H1 (cell line): ENCODE measurements at regions not wholly inside any gene's neighbourhood (a gene's known extent, or its start where the extent isn't known, plus 50 kb on each side); places are given as distances from the start of the nearest gene placed in this dataset.

ENCODE experiments used
- CTCF ChIA-PET: fragments of 300-600 bp; sonication (Branson Sonifier 250); formaldehyde crosslinking; loops from one replicate; lab custom pipeline; 2021; ENCODE audit not compliant: partially characterized antibody; lab: Charles Lee
- POLR2A ChIA-PET: fragments of 300-600 bp; sonication (Branson Sonifier 250); formaldehyde crosslinking; loops from one replicate; lab custom pipeline; 2021; ENCODE audit warnings: inconsistent platforms; ENCODE audit not compliant: partially characterized antibody; lab: Charles Lee
- DNase-seq, 2 experiments: peaks; one replicate each; pipeline versions ENCODE4 v3.0.0 to v3.0.0-alpha.2; 2010 to 2022; ENCODE audit warnings: low spot score in 2 of 2, low read depth in 1 of 2, mixed read lengths in 1 of 2
- FAIRE-seq: peaks from 2 replicates; lab custom pipeline; 2011; peaks lifted over from hg19 to GRCh38; lab: Jason Lieb, UNC
- H2AFZ ChIP-seq: 2 replicates; pipeline ENCODE4 v1.8.1; 2012; ENCODE audit warnings: low read length, inconsistent platforms
- H2AK5ac ChIP-seq: 2 replicates; pipeline ENCODE4 v1.6.1; 2013; ENCODE audit warnings: low read depth, low read length
- H2BK120ac ChIP-seq: replicated peaks from 2 replicates; pipeline ENCODE3; 2013; ENCODE audit warnings: low read depth, low read length, inconsistent platforms
- H2BK12ac ChIP-seq: 2 replicates; pipeline ENCODE4 v1.6.1; 2013; ENCODE audit warnings: low read depth, low read length
- H2BK15ac ChIP-seq: 2 replicates; pipeline ENCODE4 v1.6.1; 2013; ENCODE audit warnings: low read length
- H2BK20ac ChIP-seq: 2 replicates; pipeline ENCODE4 v1.6.1; 2013; ENCODE audit warnings: low read length
- H2BK5ac ChIP-seq: 2 replicates; pipeline ENCODE4 v1.6.1; 2013; ENCODE audit warnings: low read depth, low read length
- H3K14ac ChIP-seq: 2 replicates; pipeline ENCODE4 v1.6.1; 2013; ENCODE audit warnings: inconsistent platforms; ENCODE audit not compliant: insufficient read length
- H3K18ac ChIP-seq: 2 replicates; pipeline ENCODE4 v1.6.1; 2013; ENCODE audit warnings: low read length; ENCODE audit errors: extremely low read depth
- H3K23ac ChIP-seq: 2 replicates; pipeline ENCODE4 v1.6.1; 2013; ENCODE audit warnings: inconsistent platforms; ENCODE audit not compliant: insufficient read length
- H3K23me2 ChIP-seq: 2 replicates; pipeline ENCODE4 v1.6.1; 2013; ENCODE audit warnings: low read depth, low read length
- H3K27ac ChIP-seq: 2 replicates; pipeline ENCODE4 v1.6.1; 2011; ENCODE audit warnings: low read depth, low read length, inconsistent platforms
- H3K27me3 ChIP-seq, 4 experiments: replicated peaks in 1 of 4; 1 replicate in 1 of 4; 2 replicates in 3 of 4; pipeline versions ENCODE4 v1.6.1 to v1.8.1; 2011 to 2013; ENCODE audit warnings: low read length in 3 of 4, mild to moderate bottlenecking in 3 of 4, inconsistent platforms in 2 of 4, mixed read lengths in 2 of 4, moderate library complexity in 1 of 4; ENCODE audit not compliant: control insufficient read depth in 3 of 4, insufficient read depth in 3 of 4; ENCODE audit errors: extremely low read depth in 1 of 4
- H3K36me3 ChIP-seq, 4 experiments: 2 replicates each; pipeline versions ENCODE4 v1.6.1 to v1.8.1; 2011 to 2013; ENCODE audit warnings: mild to moderate bottlenecking in 4 of 4, low read length in 3 of 4, moderate library complexity in 2 of 4, control low read depth in 1 of 4, inconsistent platforms in 1 of 4; ENCODE audit not compliant: insufficient read depth in 4 of 4, control insufficient read depth in 2 of 4
- H3K4ac ChIP-seq: replicated peaks from 2 replicates; pipeline ENCODE3; 2013; ENCODE audit warnings: low read length, low read depth, mixed read lengths, inconsistent platforms; ENCODE audit not compliant: insufficient read length
- H3K4me1 ChIP-seq, 4 experiments: replicated peaks in 1 of 4; 1 replicate in 1 of 4; 2 replicates in 3 of 4; pipeline versions ENCODE4 v1.6.1 to v1.8.1; 2011 to 2013; ENCODE audit warnings: low read length in 3 of 4, inconsistent platforms in 2 of 4, mixed read lengths in 1 of 4; ENCODE audit not compliant: insufficient read depth in 4 of 4, control insufficient read depth in 3 of 4
- H3K4me2 ChIP-seq, 2 experiments: 2 replicates each; pipeline versions ENCODE4 v1.6.1 to v1.8.1; 2011 to 2013; ENCODE audit warnings: low read depth in 2 of 2, low read length in 2 of 2, control low read depth in 1 of 2, inconsistent platforms in 1 of 2, mild to moderate bottlenecking in 1 of 2; ENCODE audit not compliant: insufficient read depth in 1 of 2
- H3K4me3 ChIP-seq, 4 experiments: fragments of 200-600, 300-600 bp in 1 of 4; sonication (generic), shearing (Covaris generic), sonication (Bioruptor Twin) in 1 of 4; 2 replicates each; pipeline versions ENCODE4 v1.5.1 to v1.8.1; 2011 to 2016; ENCODE audit warnings: low read length in 4 of 4, low read depth in 3 of 4, control low read depth in 2 of 4, inconsistent platforms in 2 of 4, mild to moderate bottlenecking in 2 of 4, mixed read lengths in 1 of 4, moderate library complexity in 1 of 4; ENCODE audit not compliant: insufficient read depth in 2 of 4; ENCODE audit errors: extremely low read depth in 1 of 4
- H3K56ac ChIP-seq: replicated peaks from 2 replicates; pipeline ENCODE3; 2013; ENCODE audit warnings: low read depth, mild to moderate bottlenecking, mixed read lengths, low read length, inconsistent platforms; ENCODE audit not compliant: insufficient read length
- H3K79me1 ChIP-seq: 2 replicates; pipeline ENCODE4 v1.6.1; 2013; ENCODE audit warnings: low read depth, low read length, control low read depth
- H3K79me2 ChIP-seq, 2 experiments: 2 replicates each; pipeline versions ENCODE4 v1.6.1 to v1.8.1; 2012 to 2013; ENCODE audit warnings: low read length in 2 of 2, mild to moderate bottlenecking in 2 of 2, inconsistent platforms in 1 of 2; ENCODE audit not compliant: insufficient read depth in 2 of 2, control insufficient read depth in 1 of 2
- H3K9ac ChIP-seq, 4 experiments: replicated peaks in 1 of 4; 1 replicate in 1 of 4; 2 replicates in 3 of 4; pipeline versions ENCODE4 v1.6.1 to v1.8.1; 2011 to 2013; ENCODE audit warnings: low read depth in 3 of 4, low read length in 3 of 4, control low read depth in 2 of 4, mild to moderate bottlenecking in 2 of 4, moderate library complexity in 2 of 4, inconsistent platforms in 1 of 4; ENCODE audit errors: extremely low read depth in 1 of 4
- H3K9me3 ChIP-seq, 2 experiments: 2 replicates each; pipeline versions ENCODE4 v1.6.1 to v1.8.1; 2012 to 2013; ENCODE audit warnings: mild to moderate bottlenecking in 2 of 2, moderate library complexity in 2 of 2, control low read depth in 1 of 2, inconsistent platforms in 1 of 2, low read depth in 1 of 2, low read length in 1 of 2, mixed read lengths in 1 of 2; ENCODE audit not compliant: insufficient read depth in 2 of 2
- H4K20me1 ChIP-seq, 2 experiments: replicated peaks in 1 of 2; 2 replicates each; pipeline versions ENCODE3 to v1.8.1; 2011 to 2013; ENCODE audit warnings: inconsistent platforms in 2 of 2, low read length in 2 of 2, mild to moderate bottlenecking in 1 of 2; ENCODE audit not compliant: insufficient read depth in 2 of 2, control insufficient read depth in 1 of 2
- H4K5ac ChIP-seq: 2 replicates; pipeline ENCODE4 v1.6.1; 2013; ENCODE audit warnings: low read length, low read depth, mixed read lengths, inconsistent platforms; ENCODE audit not compliant: insufficient read length
- H4K8ac ChIP-seq: 2 replicates; pipeline ENCODE4 v1.8.0; 2013; ENCODE audit warnings: mild to moderate bottlenecking, moderate library complexity, low read length, inconsistent platforms; ENCODE audit not compliant: insufficient read depth; ENCODE audit errors: extremely low read depth
- H4K91ac ChIP-seq: replicated peaks from 2 replicates; pipeline ENCODE3; 2013; ENCODE audit warnings: low read length, mixed read lengths, inconsistent platforms; ENCODE audit not compliant: insufficient read length
- EGR1 ChIP-seq: IDR thresholded peaks from 2 replicates; pipeline ENCODE4 v1.6.1; 2011; ENCODE audit warnings: low read depth, low read length, borderline replicate concordance
- POLR2A ChIP-seq, 2 experiments: IDR thresholded peaks; 1 replicate in 1 of 2; 2 replicates in 1 of 2; pipeline ENCODE4 v1.6.1; 2011; ENCODE audit warnings: low read depth in 2 of 2, low read length in 2 of 2, mild to moderate bottlenecking in 2 of 2; ENCODE audit errors: control extremely low read depth in 1 of 2
- WGBS, 2 experiments: shearing (Covaris generic) in 1 of 2; methylation state at CpG; one replicate each; pipeline versions ENCODE4 v1.1.6 to v1.1.7; 2013 to 2015; ENCODE audit warnings: low lambda C conversion rate in 2 of 2, mixed read lengths in 2 of 2, inconsistent platforms in 1 of 2, low coverage in 1 of 2, missing lambda C conversion rate in 1 of 2; ENCODE audit not compliant: insufficient replicate concordance in 2 of 2, insufficient coverage in 1 of 2, insufficient read length in 1 of 2; ENCODE audit errors: extremely low coverage in 1 of 2, missing lambda C conversion rate in 1 of 2; 5-methylcytosine and 5-hydroxymethylcytosine counted together

- TF ChIP-seq POLR2A (IDR thresholded peaks at IDR 0.05; ENCODE audit: control extremely low read depth in 1 of 2, low read depth in 2 of 2, low read length in 2 of 2), result no peak
- no peak for TF ChIP-seq EGR1
- no peaks in the 10 kb centered on the region for H4K20me1 ChIP-seq
- H3K27ac ChIP-seq, result no peak overlapping the region
- H3K36me3 ChIP-seq, result no peaks in the 10 kb centered on the region
- no peak for DNase-seq
- CTCF ChIA-PET, result interaction anchor here (1.0 to 1.6 kb wide), 3 partner anchors 23 to 542 kb away, joined by 3 to 4 read pairs (median 4); no protein-coding TSS in a partner anchor
- FAIRE-seq, result no peak
- POLR2A ChIA-PET, result interaction anchor here (0.7 kb wide), 1 partner anchor 10 kb away, joined by 3 read pairs; no protein-coding TSS in a partner anchor
- no peak overlapping the region for H3K56ac ChIP-seq
- H3K4me2 ChIP-seq, result no peak overlapping the region
- no peaks in the 10 kb centered on the region for H3K27me3 ChIP-seq
- no peaks in the 10 kb centered on the region; a peak in 1 of 7 replicates for H3K4me1 ChIP-seq
- WGBS, 2 experiments, result 87% methylated on average over 3 of the region's 3 CpGs; no CpG with 5 or more reads in 1 of the 2 experiments
- H3K4ac ChIP-seq, result no peak overlapping the region
- H2BK15ac ChIP-seq, result no peak overlapping the region
- H2AFZ ChIP-seq, result no peak overlapping the region
- H3K14ac ChIP-seq, result no peak overlapping the region
- no peak overlapping the region for H3K18ac ChIP-seq
- no peak overlapping the region for H4K8ac ChIP-seq
- H3K9ac ChIP-seq, result no peak overlapping the region
- H3K23ac ChIP-seq, result no peak overlapping the region
- no peak overlapping the region for H3K4me3 ChIP-seq
- no peak overlapping the region for H2BK20ac ChIP-seq
- no peak overlapping the region for H2BK5ac ChIP-seq
- H3K79me2 ChIP-seq, result no peaks in the 10 kb centered on the region
- no peak overlapping the region for H4K5ac ChIP-seq
- no peak overlapping the region for H2BK120ac ChIP-seq
- H2BK12ac ChIP-seq, result no peak overlapping the region
- no peak overlapping the region for H2AK5ac ChIP-seq
- no peaks in the 10 kb centered on the region for H3K79me1 ChIP-seq
- H4K91ac ChIP-seq, result no peak overlapping the region
- no peaks in the 10 kb centered on the region for H3K9me3 ChIP-seq
- no peaks in the 10 kb centered on the region for H3K23me2 ChIP-seq
Observed at GRCh38 chr2:144224472-144224871, 295.4 kb downstream of the ZEB2 start.
